GM12891 (cell line): ENCODE measurements at regions not wholly inside any gene's neighbourhood (a gene's known extent, or its start where the extent isn't known, plus 50 kb on each side); places are given as distances from the start of the nearest gene placed in this dataset.

Experiments
- PAX5 ChIP-seq: IDR thresholded peaks from 2 replicates; pipeline ENCODE4 v1.6.1; 2011; ENCODE audit warnings: low read length, moderate library complexity, mild to moderate bottlenecking; ENCODE audit not compliant: insufficient read depth, severe bottlenecking
- POLR2A ChIP-seq: IDR thresholded peaks from 2 replicates; pipeline ENCODE4 v1.6.1; 2011; ENCODE audit warnings: low read depth, low read length, control low read depth
- POLR2AphosphoS5 ChIP-seq: IDR thresholded peaks from 2 replicates; pipeline ENCODE4 v1.6.1; 2011; ENCODE audit warnings: low read depth, low read length, control low read depth
- POU2F2 ChIP-seq: IDR thresholded peaks from 2 replicates; pipeline ENCODE4 v1.6.1; 2011; ENCODE audit warnings: low read depth, mild to moderate bottlenecking, control low read depth, low read length, moderate library complexity
- SPI1 ChIP-seq: IDR thresholded peaks from 2 replicates; pipeline ENCODE4 v1.6.1; 2011; ENCODE audit warnings: low read depth, low read length, control low read depth
- TAF1 ChIP-seq: IDR thresholded peaks from 2 replicates; pipeline ENCODE4 v1.6.1; 2011; ENCODE audit warnings: low read depth, low read length, control low read depth

- TF ChIP-seq POLR2AphosphoS5 (no peak), POLR2A (no peak), TAF1 (no peak), POU2F2 (no peak), SPI1 (no peak), PAX5 (no peak)
Observed at GRCh38 chr5:33008751-33009418, 297.8 kb downstream of the NPR3 start.
